SK-N-SH (cell line): ENCODE measurements at regions not wholly inside any gene's neighbourhood (a gene's known extent, or its start where the extent isn't known, plus 50 kb on each side); places are given as distances from the start of the nearest gene placed in this dataset.

Experiments used
- CTCF ChIP-seq: fragments of 200-600 bp; sonication (generic); IDR thresholded peaks from 2 replicates; pipeline ENCODE4 v1.6.1; 2017; ENCODE audit warnings: antibody characterized with exemption, mild to moderate bottlenecking, moderate library complexity
- EZH2phosphoT487 ChIP-seq: fragments of 200-600 bp; sonication (generic); IDR thresholded peaks from 2 replicates; pipeline ENCODE4 v1.6.1; 2017; ENCODE audit warnings: low read depth, mixed run types, mild to moderate bottlenecking, antibody characterized with exemption, moderate library complexity, borderline replicate concordance
- GABPA ChIP-seq: IDR thresholded peaks from 2 replicates; pipeline ENCODE4 v1.4.0; 2012; ENCODE audit warnings: low read depth, mild to moderate bottlenecking
- REST ChIP-seq: IDR thresholded peaks from 2 replicates; pipeline ENCODE4 v1.6.1; 2012; ENCODE audit warnings: mild to moderate bottlenecking, low read depth, low read length, moderate library complexity
- RXRA ChIP-seq: IDR thresholded peaks from 2 replicates; pipeline ENCODE4 v1.4.0; 2012; ENCODE audit warnings: low read depth, mild to moderate bottlenecking, borderline replicate concordance

- TF ChIP-seq REST: no peak
- no peak for TF ChIP-seq CTCF
- TF ChIP-seq EZH2phosphoT487: no peak
- TF ChIP-seq GABPA: no peak
- TF ChIP-seq RXRA: no peak
Measured at GRCh38 chr2:19098467-19099160, 259.8 kb downstream of the OSR1 start.
